Loucy (cell line): ENCODE measurements at regions not wholly inside any gene's neighbourhood (a gene's known extent, or its start where the extent isn't known, plus 50 kb on each side); places are given as distances from the start of the nearest gene placed in this dataset.

Experiments used
- EZH2phosphoT487 ChIP-seq: fragments of 200-600 bp; IDR thresholded peaks from 2 replicates; pipeline ENCODE4 v1.6.1; 2018; ENCODE audit warnings: antibody characterized with exemption, mild to moderate bottlenecking, moderate library complexity, borderline replicate concordance
- TF ChIP-seq, protein P1 (sequence below): fragments of 200-600 bp; sonication (generic); conservative IDR thresholded peaks from 2 replicates; pipeline ENCODE4 v1.5.1; 2014; ENCODE audit warnings: mild to moderate bottlenecking, antibody characterized with exemption, low read length

DNA sequence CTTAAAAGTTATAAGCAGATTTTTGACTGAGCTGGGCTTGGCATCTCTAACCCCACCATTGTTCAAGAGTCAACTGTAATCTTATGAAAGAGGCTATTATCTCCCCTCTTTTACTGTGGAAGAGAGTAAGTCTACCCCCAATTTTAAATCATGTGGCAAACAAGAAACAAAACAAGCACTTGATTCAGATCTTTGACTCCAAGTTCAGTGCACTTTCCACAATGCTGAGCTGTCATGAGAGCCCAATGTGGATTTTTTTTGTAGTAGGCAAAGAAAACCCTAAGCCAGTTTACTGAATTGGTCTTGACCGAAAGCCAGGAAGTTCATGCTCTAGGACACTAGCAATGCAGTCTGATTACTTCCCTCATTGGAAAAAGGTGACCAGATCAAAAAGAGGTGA lies 306.2 kb downstream of the GALC start:
- TF ChIP-seq, protein P1, sequence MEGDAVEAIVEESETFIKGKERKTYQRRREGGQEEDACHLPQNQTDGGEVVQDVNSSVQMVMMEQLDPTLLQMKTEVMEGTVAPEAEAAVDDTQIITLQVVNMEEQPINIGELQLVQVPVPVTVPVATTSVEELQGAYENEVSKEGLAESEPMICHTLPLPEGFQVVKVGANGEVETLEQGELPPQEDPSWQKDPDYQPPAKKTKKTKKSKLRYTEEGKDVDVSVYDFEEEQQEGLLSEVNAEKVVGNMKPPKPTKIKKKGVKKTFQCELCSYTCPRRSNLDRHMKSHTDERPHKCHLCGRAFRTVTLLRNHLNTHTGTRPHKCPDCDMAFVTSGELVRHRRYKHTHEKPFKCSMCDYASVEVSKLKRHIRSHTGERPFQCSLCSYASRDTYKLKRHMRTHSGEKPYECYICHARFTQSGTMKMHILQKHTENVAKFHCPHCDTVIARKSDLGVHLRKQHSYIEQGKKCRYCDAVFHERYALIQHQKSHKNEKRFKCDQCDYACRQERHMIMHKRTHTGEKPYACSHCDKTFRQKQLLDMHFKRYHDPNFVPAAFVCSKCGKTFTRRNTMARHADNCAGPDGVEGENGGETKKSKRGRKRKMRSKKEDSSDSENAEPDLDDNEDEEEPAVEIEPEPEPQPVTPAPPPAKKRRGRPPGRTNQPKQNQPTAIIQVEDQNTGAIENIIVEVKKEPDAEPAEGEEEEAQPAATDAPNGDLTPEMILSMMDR = no peak
- no peak for TF ChIP-seq EZH2phosphoT487
